SKM-1 (cell line): ENCODE measurements at regions not wholly inside any gene's neighbourhood (a gene's known extent, or its start where the extent isn't known, plus 50 kb on each side); places are given as distances from the start of the nearest gene placed in this dataset.

ENCODE experiments used
- DNase-seq: peaks from one replicate; lab custom pipeline; 2025; ENCODE audit not compliant: unreplicated experiment; lab: John Stamatoyannopoulos, UW

GRCh38 chr4:110770353-110770752 is 147.5 kb upstream of the PITX2 start:
- no peak for DNase-seq

DNA sequence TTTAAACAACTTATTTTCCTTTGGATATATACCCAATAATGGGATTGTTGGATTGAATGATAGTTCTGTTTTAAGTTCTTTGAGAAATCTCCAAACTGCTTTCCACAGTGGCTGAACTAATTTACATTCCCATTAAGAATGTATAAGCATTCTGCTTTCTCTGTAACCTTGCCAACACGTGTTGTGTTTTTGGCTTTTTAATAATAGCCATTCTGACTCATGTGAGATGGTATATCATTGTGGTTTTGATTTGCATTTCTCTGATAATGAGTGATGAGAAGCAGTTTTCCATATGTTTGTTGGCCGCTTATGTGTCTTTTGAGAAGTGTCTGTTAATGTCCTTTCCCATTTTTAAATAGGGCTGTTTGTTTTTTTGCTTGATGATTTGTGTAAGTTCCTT is 155.6 kb upstream of the PITX2 start:
- no peak for DNase-seq

- no peak for DNase-seq
Observed at GRCh38 chr4:110780538-110780937, 157.7 kb upstream of the PITX2 start.

- no peak for DNase-seq
Observed at GRCh38 chr4:110781944-110782343, 159.1 kb upstream of the PITX2 start.

DNA sequence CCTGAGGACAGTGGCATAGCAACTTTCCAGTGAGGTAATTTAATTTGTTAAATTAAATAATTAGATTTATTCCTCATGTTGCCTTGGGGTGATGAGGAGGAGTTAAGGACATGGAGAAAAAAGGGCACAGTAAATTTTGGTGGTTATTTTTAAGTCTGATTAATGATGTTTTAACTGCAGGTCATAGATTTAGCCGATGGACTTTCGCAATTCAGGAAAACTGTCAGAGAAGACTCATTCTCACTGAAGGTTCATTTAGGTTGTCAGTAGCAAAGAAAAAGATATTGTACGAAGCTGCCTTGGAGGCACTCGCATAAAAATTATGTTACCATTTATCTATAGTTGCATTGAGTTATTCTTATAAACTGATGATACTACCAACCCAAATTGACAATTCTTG is 164.2 kb upstream of the PITX2 start:
- no peak for DNase-seq

DNA sequence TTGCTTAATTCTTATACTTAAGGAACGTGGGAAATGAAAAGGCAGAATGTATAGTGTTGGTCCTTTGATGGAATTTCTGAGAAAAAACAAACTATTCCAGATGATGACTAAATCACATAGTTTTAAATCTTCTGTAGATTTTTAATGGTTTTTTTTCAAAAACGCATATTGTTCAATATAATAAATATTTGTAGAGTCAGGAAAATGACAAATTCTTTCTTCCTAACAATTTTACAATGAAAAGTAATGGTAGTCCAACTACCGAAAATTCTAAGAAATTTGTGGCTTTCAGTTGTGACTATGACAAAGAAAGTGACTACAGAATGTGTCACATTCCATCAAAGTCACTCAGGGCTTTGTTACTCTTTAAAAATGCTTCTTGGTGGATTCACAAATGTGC is 164.8 kb upstream of the PITX2 start:
- DNase-seq = no peak

- no peak for DNase-seq
Observed at GRCh38 chr4:110788302-110788701, 165.4 kb upstream of the PITX2 start.

DNA sequence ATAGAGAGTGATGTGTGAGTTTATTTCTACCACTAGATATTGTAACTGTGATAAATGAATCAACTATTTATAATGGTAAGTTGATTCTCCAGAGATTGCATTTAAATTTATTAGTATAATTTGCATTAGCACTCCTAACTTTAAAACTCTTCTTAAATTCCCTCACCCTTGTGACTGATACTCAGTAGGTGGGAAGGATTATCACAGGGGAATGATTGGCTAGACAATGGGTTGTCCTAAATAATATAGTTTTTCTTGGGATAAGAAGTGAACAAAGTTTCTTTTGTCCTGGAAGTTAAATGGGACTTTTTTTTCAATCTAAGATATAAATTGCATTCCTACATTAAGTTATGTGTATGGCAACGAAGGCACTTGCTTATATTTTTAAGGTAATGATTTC is 169.2 kb upstream of the PITX2 start:
- DNase-seq = no peak

GRCh38 chr4:110793381-110793801 is 170.5 kb upstream of the PITX2 start:
- no peak for DNase-seq

DNA sequence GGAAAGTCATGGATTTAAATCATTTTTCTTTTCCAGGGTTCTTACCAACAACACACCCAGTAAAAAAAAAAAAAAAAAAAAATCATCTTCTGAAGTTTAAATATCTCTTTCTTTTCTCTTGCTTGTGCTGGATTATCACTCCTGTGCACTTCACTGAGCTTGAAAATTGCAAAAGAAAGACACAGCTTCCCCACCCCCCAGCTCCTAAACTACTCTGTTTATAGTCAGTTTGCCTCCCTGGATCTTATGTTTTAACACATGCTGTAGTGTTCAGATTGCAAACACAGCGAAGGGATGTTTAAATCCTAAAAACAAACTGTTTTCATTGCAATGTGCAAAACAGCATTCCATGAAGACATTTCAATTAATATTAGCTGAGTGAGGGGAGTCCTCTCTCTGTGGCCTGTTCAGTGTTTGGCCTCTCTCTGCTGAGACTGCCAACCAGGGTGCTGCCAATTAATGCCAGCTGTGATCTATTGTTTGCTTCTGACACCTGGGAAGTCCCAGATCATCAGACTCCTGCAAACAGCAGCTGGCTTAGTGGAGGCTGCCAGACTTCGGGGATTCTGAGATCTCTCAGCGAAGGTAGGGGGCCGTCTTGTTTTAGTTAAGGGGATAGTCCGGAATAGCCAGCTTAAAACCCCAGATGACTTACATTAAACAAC is 171.1 kb upstream of the PITX2 start:
- DNase-seq = no peak

DNA sequence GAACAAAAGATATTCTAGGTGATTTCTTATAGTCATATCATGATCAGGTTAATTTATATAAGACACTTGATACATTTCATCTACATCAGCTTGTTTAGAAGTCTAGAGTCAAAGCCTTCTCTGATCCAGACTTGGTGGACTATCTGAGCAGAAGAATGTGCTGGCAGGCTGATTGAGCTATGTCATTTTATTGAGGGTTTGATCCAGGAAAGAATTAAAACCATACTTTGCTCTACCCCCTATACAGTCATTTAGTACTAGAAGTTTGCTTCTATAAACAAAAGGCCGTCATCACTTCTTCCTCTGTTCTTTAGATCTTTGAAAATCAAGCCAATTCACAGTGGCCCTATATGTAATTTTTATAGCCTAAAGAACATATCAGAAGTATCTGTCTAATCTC is 173.1 kb upstream of the PITX2 start:
- no peak for DNase-seq

GRCh38 chr4:110797486-110797885 is 174.6 kb upstream of the PITX2 start:
- no peak for DNase-seq

DNA sequence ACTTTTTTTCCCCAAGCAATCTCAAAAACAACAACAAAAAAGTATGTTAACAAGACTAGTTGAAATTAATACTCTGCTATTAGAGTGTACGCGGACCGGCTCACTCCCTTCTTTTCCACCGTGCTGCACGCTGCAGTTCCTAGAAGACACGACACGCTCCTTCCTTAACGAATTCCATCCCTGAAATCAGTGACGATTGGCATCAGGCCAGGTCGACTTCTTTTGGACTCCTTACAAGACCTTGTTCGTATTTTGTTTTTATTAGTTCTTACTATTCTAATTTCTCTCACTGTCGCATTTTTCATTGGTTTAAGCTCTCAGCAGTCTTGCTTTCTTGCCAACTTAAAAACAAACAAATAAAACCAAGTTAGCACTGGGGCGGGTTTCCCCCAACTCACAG is 175.8 kb upstream of the PITX2 start:
- no peak for DNase-seq

DNA sequence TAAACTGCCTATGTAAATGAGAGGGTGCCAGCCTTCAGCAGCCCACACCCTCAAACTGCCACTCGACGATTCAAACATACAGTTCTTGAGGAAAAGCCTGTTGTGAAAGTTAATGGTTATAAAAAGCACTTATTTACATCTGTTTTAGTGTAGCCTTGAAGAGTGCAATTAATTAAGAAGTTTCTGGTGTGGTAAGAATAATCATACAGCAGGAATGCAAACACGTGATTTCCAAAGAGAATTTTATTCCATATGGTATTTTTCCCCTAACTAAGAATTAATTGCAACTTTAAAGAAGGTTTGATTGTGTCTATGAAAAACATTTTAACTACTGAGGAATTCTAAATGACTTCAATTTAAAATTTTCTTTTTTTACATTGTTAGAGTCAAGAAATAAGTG is 176.3 kb upstream of the PITX2 start:
- DNase-seq = no peak

- no peak for DNase-seq
Observed at GRCh38 chr4:110801591-110801990, 178.7 kb upstream of the PITX2 start.

DNA sequence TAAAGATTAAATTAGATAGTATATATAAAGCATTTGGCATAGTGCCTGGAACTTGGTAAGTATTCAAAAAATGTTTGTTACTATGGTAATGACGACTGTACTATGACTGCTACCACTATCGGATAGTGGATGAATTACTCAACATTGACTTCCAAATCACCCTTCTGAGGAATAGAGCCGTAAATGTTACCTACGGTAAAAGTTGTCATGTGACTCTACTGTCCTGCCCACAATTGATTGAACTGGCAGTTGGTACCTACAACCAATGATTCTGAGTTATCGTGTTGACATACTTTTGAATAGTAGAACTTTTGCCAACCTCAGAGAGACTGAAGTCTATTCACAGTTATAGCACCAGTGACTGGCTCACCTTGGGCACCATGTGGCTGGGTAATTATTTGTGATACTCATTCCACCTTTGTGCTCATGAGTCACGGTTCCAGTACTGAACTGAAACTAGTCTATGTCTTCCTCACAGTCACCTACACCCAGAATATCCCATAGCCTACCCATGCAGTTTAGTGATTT is 185.5 kb upstream of the PITX2 start:
- DNase-seq = no peak

DNA sequence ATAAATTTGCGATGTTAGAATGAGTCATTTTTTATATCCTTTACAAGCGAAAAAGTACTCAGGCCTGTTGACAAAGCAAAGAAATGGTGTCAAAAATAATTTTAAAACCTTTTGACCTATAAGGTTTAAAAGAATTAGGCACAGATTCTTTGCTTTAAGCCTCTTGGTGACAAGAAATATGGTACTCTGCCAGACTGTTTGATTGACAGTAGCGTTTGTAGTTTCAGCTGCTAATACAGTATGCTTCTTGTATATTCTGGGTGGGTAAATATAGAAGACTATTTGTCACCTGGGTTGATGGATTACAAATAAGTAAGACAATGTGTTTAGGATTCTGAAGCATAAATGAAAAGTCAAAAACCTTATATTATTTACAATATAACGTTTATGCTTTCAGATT is 193.1 kb upstream of the PITX2 start:
- DNase-seq = no peak

DNA sequence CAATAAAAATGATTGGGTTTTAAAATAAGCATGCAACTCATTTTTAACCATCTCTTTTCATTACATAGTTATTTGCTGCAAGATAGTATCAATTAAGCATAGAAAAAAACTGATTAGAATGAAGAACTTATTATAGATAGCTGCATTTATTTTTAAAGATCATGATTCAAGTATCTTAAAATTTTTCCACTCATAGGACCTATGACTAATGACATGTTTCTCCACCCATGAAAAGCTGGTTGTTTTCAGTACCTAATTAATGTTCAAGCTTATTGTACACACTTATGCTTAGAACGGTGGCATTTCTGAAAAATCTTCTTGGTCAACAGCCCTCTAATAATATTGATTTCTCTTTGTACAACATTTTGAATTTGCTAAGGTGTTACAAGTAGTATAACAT is 193.5 kb upstream of the PITX2 start:
- DNase-seq = no peak

GRCh38 chr4:110821186-110821585 is 198.3 kb upstream of the PITX2 start:
- DNase-seq = no peak

GRCh38 chr4:110823251-110823650 is 200.4 kb upstream of the PITX2 start:
- DNase-seq = no peak

DNA sequence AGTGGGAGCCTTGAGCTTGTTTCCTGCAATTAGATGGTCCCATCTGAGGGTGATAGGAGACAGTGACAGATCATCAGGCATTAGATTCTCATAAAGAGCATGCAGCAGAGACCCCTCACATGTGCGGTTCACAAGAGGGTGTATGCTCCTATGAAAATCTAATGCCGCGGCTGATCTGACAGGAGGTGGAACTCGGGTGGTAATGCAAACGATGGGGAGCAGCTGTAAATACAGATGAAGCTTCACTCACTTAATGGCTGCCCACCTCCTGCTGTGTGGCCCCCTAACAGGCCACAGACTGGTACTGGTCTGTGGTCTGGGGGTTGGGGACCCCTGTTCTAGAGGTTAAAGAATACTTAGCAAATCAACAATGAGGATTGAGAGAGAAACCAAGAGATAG is 201.5 kb upstream of the PITX2 start:
- no peak for DNase-seq

GRCh38 chr4:110826656-110827055 is 203.8 kb upstream of the PITX2 start:
- DNase-seq = no peak

DNA sequence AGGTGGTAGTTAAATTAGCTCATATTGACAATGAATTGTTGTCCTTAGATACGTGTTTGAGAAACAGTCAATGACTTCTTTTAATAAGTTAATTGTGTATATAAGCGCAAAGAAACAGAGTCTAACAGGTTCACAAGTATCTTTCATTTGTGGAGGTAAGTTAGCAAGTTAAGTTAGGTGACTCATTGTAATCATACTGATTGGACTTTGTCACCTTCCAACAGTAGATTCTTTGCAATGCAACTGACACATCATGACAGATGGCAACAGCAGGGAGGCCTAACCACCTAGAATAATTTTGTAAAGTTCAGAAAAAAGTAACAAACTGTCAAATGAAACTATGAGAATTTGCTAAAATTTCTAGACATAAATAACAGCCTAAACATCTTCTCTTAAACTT is 207.6 kb upstream of the PITX2 start:
- no peak for DNase-seq
